ENCODE measurements at regions not wholly inside any gene's neighbourhood (a gene's known extent, or its start where the extent isn't known, plus 50 kb on each side); places are given as distances from the start of the nearest gene placed in this dataset.

DNA sequence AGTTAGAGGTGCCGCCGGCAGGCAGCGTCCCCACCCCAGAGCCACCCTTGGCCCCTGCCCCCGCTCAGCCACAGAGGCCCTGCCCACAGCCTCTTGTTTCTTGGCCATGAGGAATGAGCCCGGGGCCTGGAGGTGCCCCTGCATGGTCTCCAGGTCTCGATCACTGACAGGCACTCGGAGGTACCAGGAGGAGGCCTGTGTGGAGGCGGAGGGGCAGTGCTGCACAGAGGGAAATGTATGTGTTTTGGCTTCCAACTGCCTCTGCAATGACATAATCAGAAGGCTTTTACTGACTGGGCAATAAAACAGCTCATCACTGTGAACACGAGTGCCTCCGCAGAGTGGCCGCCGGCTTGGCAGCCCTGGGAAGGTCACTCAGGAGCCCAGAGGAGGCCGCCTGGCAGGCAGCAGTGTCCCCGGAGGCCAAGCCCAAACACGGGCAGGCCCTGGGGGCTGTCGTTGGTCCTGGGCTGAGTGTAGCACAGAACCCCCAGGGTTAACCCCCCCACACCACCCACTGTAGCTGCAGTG is 61.1 kb upstream of the GATA5 start:
- DNase-seq (no peak), ATAC-seq (peak; percentile 3 to 31)
- intact Hi-C loops (cut with DNase I), result no loop called here
- WGBS, result 71% methylated on average over 16 of the region's 16 CpGs
- Histone ChIP-seq H3K4me3 (ENCODE audit: low read length) (no peak overlapping the region), H3K4me1 (ENCODE audit: control insufficient read depth, insufficient read depth, low read length) (no peaks in the 10 kb centered on the region), H3K27ac (ENCODE audit: low read length) (no peak overlapping the region), H3K27me3 (ENCODE audit: control insufficient read depth, insufficient read depth) (no peaks in the 10 kb centered on the region), H3K9me3 (ENCODE audit: control insufficient read depth, low read length) (no peaks in the 10 kb centered on the region)

DNA sequence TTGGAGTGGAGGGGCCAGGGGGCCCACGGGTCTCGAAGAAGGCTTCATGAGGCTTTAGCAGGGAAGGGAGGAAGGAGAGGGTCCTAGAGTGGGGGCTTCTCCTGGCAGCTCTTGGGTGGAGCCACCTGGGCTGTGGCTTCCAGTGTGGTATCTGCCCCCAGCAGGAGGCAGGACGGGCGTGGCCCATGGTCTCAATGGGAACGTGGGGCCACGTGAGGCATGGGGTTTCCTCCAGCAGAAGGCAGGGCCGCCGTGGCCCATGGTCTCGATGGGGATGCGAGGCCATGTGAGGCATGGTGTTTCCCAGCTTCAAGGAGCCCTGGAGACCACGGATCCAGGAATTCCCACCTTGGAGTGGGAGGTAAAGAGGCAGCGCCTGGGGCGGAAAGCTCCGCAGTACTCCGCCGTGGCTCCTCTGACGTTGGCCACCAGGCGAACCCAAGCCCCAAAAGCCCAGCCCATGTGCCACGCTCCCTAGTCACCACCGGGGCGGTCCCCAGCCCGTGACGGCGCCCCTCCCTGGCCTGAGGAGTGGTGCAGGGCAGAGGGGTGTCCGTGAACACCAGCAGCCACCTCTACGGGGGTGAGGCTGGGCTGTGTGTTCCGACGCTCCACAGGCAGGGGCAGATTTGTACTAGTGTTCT is 62.0 kb upstream of the GATA5 start:
- intact Hi-C loops (cut with DNase I), result no loop called here
- H3K4me3 ChIP-seq (ENCODE audit: low read length), result no peak overlapping the region
- no peak for ATAC-seq
- no peaks in the 10 kb centered on the region for H3K9me3 ChIP-seq (ENCODE audit: control insufficient read depth, low read length)
- no peak for DNase-seq
- 89% methylated on average over 28 of the region's 28 CpGs for WGBS
- H3K4me1 ChIP-seq (ENCODE audit: control insufficient read depth, insufficient read depth, low read length), result no peaks in the 10 kb centered on the region
- no peaks in the 10 kb centered on the region for H3K27me3 ChIP-seq (ENCODE audit: control insufficient read depth, insufficient read depth)
- no peak overlapping the region for H3K27ac ChIP-seq (ENCODE audit: low read length)

DNA sequence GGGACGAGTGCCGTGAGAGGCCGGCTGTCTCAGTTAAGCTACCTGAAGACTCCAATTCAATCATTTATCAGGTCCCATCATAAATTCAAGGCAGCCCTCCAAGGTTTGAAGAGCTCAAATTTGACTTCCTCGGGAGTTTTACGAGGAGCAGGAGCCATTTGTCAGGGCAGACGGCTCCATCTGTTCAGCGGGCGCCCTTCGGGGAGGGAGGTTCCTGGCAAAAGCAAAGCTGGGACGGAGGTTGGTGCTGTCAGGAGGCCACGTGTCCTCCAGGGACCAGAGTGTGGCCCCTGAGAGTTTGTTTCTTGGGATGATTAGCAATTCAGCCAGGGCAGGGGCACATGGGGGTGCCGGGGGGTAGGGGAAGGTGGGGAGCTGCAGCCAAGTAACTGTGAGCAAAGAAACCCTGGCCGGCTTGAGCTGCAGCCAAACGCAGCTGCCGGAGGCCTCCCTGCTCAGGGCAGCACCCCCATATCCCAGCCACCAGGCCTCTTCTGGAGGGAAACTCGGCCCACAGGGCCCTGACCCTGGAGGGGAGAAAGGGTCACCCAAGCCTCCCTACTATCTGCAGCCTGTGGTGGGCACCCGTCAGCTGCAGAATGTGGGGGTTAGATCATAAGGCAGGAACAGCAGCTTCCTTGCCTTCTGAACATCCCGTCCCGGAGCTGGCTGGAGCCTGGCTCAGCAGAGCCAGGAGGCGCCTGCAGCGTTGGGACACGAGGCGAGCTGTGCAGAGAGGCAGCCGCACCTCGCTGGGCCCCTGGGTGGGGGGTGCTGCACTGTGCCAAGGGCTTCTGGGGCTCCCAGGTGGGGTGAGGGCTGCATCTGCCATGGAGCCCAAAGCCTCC is 63.6 kb upstream of the GATA5 start:
- intact Hi-C loops (cut with DNase I), result no loop called here
- H3K4me3 ChIP-seq (ENCODE audit: low read length), result no peak overlapping the region
- H3K4me1 ChIP-seq (ENCODE audit: control insufficient read depth, insufficient read depth, low read length), result no peaks in the 10 kb centered on the region
- H3K9me3 ChIP-seq (ENCODE audit: control insufficient read depth, low read length), result no peaks in the 10 kb centered on the region
- ATAC-seq (peak; percentile 39 to 46), DNase-seq (no peak)
- no peak overlapping the region for H3K27ac ChIP-seq (ENCODE audit: low read length)
- WGBS, result 42% methylated on average over 25 of the region's 25 CpGs
- no peaks in the 10 kb centered on the region for H3K27me3 ChIP-seq (ENCODE audit: control insufficient read depth, insufficient read depth)

DNA sequence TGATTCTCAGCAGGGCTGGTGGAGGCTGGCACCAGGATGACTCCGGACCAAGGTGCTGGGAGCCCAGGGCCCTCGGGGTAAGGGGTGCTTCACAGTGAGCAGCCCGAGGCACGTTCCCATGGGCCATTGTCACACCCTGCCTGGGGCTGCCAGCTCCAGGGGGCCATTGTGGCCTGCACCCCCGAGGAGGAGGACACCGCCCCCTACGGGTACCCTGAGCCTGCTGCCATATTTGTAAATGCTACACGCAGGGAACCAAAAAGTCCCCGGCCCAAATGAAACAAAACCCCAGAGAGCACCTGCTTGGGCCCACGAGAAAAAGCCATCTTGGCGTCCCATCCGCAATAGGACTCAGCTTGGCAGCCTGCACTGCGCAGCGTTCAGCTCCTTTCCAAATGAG is 64.7 kb upstream of the GATA5 start:
- 83% methylated on average over 14 of the region's 14 CpGs for WGBS
- no peak overlapping the region for H3K27ac ChIP-seq (ENCODE audit: low read length)
- no peaks in the 10 kb centered on the region for H3K4me1 ChIP-seq (ENCODE audit: control insufficient read depth, insufficient read depth, low read length)
- H3K9me3 ChIP-seq (ENCODE audit: control insufficient read depth, low read length), result no peaks in the 10 kb centered on the region
- no peak overlapping the region for H3K4me3 ChIP-seq (ENCODE audit: low read length)
- ATAC-seq, result no peak
- no peaks in the 10 kb centered on the region for H3K27me3 ChIP-seq (ENCODE audit: control insufficient read depth, insufficient read depth)
- intact Hi-C loops (cut with DNase I), result no loop called here
- DNase-seq, result no peak

DNA sequence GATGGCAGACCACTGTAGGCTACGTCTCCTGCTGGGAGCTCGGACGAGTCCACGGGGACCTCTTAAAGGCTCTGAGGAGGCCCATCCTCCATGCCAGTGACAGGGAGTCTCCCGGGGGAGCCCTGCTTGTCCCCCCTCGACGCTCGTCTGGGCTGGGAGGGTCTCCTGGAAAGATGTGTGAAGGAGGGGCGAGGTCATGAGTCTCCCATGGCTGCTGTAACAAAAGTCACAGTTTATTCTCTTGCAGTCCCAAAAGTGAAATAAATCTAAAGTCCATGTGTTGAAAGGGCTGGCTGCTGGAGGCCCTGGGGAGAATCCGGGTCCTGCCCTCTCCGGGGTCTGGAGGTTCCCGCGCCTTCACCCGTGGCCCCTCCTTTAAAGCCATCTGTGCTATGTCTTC is 67.1 kb upstream of the GATA5 start:
- Histone ChIP-seq H3K4me3 (ENCODE audit: low read length) (no peak overlapping the region), H3K9me3 (ENCODE audit: control insufficient read depth, low read length) (no peaks in the 10 kb centered on the region), H3K4me1 (ENCODE audit: control insufficient read depth, insufficient read depth, low read length) (no peaks in the 10 kb centered on the region), H3K27ac (ENCODE audit: low read length) (no peak overlapping the region), H3K27me3 (ENCODE audit: control insufficient read depth, insufficient read depth) (no peaks in the 10 kb centered on the region)
- WGBS, result 57% methylated on average over 14 of the region's 14 CpGs
- no peak for DNase-seq
- no peak for ATAC-seq
- intact Hi-C loops (cut with DNase I), result no loop called here

DNA sequence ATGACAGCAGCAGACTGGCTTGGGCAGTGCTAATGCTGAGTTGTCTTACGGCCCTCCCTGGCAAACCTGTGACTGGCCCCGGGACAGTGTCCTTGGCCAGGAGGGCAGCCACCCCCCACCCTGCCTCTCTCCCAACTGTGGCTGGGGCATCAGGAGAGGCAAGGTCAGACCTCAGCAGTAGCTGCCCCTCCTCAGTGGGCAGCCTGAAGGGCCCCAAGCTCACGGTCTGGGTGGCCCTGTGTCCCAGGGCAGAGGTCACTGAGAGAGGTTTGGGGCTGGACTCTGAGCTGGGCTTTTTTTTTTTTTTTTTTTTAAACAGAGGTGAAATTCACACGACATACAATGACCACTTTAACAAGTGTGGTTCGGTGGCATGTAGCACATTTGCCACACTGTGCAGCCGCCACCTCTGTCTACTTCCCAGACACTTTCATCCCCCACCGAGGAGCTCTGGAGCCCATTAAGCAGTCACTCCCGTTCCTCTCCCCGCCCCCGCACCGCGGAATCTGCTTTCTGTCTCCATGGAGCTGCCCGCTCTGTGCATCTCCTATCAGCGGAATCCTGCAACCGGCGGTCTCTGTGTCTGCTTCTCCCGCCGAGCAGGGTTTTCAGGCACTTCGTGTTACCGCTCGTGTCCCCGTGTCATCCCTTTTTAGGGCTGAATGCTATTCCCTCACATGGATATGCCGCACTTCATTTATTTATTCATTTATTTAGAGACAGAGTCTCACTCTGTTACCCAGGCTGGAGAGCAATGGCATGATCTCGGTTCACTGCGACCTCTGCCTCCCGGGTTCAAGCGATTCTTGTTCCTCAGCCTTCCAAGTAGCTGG is 67.9 kb upstream of the GATA5 start:
- ATAC-seq, result no peak
- 65% methylated on average over 27 of the region's 27 CpGs for WGBS
- no peak overlapping the region for H3K4me3 ChIP-seq (ENCODE audit: low read length)
- no peaks in the 10 kb centered on the region for H3K4me1 ChIP-seq (ENCODE audit: control insufficient read depth, insufficient read depth, low read length)
- H3K27ac ChIP-seq (ENCODE audit: low read length), result no peak overlapping the region
- intact Hi-C loops (cut with DNase I), result no loop called here
- DNase-seq, result no peak
- H3K9me3 ChIP-seq (ENCODE audit: control insufficient read depth, low read length), result no peaks in the 10 kb centered on the region
- no peaks in the 10 kb centered on the region for H3K27me3 ChIP-seq (ENCODE audit: control insufficient read depth, insufficient read depth)

DNA sequence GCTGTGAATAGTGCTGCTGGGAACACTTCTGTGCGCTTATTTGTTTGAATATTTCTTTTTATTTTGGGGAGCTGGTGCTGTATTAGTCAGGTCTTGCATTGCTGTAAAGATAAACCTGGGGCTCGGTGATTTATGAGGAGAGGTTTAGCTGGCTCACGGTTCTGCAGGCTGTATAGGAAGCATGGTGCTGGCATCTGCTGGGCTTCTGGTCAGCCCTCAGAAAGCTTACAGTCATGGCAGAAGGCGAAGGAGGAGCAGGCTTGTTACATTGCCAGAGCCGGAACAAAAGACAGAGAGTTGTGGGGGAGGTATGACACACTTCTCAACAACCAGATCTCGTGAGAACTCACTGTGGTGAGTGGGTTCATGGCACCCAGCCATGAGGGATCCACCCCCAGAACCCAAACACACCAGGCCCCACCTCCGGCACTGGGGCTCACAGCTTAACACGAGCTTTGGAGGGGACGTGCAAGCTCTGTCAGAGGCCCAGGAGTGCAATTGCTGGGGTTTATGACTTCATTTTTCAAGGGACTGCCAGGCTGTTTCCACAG is 68.8 kb upstream of the GATA5 start:
- Histone ChIP-seq H3K27me3 (ENCODE audit: control insufficient read depth, insufficient read depth) (no peaks in the 10 kb centered on the region), H3K27ac (ENCODE audit: low read length) (no peak overlapping the region), H3K4me3 (ENCODE audit: low read length) (no peak overlapping the region), H3K9me3 (ENCODE audit: control insufficient read depth, low read length) (no peaks in the 10 kb centered on the region), H3K4me1 (ENCODE audit: control insufficient read depth, insufficient read depth, low read length) (no peaks in the 10 kb centered on the region)
- DNase-seq (no peak), ATAC-seq (no peak)
- WGBS, result 93% methylated on average over 9 of the region's 9 CpGs
- intact Hi-C loops (cut with DNase I), result no loop called here

DNA sequence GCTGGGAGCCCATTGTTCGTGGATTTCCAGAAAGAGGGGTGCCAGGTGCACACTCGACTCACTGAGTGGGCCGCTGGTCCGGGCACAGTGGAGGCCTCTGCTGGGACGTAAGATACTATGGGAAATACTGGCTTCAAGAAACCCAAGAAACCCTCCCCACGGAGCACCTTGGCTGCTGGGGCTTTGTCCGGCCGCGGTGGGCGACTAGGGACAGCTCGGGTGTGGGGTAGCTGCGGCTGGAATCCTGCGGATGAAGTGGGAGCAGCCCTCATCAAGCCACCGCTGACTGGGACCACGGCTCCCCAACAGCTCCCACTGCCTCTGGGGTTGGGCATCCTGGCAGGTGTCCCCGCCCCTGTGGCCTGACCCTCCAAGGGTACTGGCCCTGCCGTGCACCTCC is 69.5 kb upstream of the GATA5 start:
- Histone ChIP-seq H3K4me3 (ENCODE audit: low read length) (no peak overlapping the region), H3K27ac (ENCODE audit: low read length) (no peak overlapping the region), H3K4me1 (ENCODE audit: control insufficient read depth, insufficient read depth, low read length) (no peaks in the 10 kb centered on the region), H3K9me3 (ENCODE audit: control insufficient read depth, low read length) (no peaks in the 10 kb centered on the region), H3K27me3 (ENCODE audit: control insufficient read depth, insufficient read depth) (no peaks in the 10 kb centered on the region)
- no peak for ATAC-seq
- intact Hi-C loops (cut with DNase I), result no loop called here
- 95% methylated on average over 17 of the region's 17 CpGs for WGBS
- DNase-seq, result no peak

DNA sequence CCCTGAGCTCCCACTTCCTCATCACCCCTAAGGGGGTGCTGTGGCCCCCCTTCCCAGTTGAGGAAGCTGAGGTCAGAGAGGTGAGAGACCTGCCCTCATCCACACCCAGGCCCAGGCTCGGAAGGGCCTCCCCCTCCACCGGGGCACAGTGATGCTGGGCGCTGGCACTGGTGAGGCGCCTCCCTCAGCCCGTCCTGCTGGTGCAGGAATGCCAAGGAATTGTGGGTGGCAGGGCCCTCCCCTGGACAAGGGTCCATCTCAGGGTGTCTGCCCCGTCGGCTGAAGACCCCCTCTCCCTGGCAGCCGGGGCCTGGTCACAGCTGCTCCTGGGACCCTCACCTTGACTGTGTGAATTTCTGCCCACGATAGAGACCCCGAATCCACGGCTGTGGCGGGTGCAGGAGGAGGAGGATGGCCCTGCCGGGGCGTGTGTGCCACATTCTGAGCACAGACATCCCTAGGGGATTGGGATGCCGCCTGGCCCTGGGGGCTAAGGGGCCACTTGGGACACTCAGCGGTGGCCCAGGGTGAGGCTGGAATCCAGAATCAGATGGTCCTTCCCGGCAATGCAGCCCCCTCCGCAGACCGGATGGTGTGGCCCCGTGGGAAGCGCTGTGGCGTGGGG is 70.2 kb upstream of the GATA5 start:
- no peaks in the 10 kb centered on the region for H3K27me3 ChIP-seq (ENCODE audit: control insufficient read depth, insufficient read depth)
- no peak for DNase-seq
- H3K4me3 ChIP-seq (ENCODE audit: low read length), result no peak overlapping the region
- H3K4me1 ChIP-seq (ENCODE audit: control insufficient read depth, insufficient read depth, low read length), result no peaks in the 10 kb centered on the region
- ATAC-seq, result no peak
- 92% methylated on average over 22 of the region's 22 CpGs for WGBS
- intact Hi-C loops (cut with DNase I), result no loop called here
- no peak overlapping the region for H3K27ac ChIP-seq (ENCODE audit: low read length)
- H3K9me3 ChIP-seq (ENCODE audit: control insufficient read depth, low read length), result no peaks in the 10 kb centered on the region

- H3K4me1 ChIP-seq (ENCODE audit: control insufficient read depth, insufficient read depth, low read length), result no peaks in the 10 kb centered on the region
- H3K27ac ChIP-seq (ENCODE audit: low read length), result no peak overlapping the region
- no peaks in the 10 kb centered on the region for H3K9me3 ChIP-seq (ENCODE audit: control insufficient read depth, low read length)
- no peak for ATAC-seq
- no peaks in the 10 kb centered on the region for H3K27me3 ChIP-seq (ENCODE audit: control insufficient read depth, insufficient read depth)
- no peak for DNase-seq
- H3K4me3 ChIP-seq (ENCODE audit: low read length), result no peak overlapping the region
- WGBS, result 89% methylated on average over 12 of the region's 12 CpGs
- intact Hi-C loops (cut with DNase I), result no loop called here
Observed at GRCh38 chr20:62546606-62547005, 70.8 kb upstream of the GATA5 start.

Data from right cardiac atrium (tissue), 5 donors.